NCI-H2081 (cell line): ENCODE measurements at regions not wholly inside any gene's neighbourhood (a gene's known extent, or its start where the extent isn't known, plus 50 kb on each side); places are given as distances from the start of the nearest gene placed in this dataset.
A peak's percentile ranks its signal among the peaks of the same experiment; 100 is the strongest.

Experiments
- DNase-seq, 2 experiments: peaks; one replicate each; lab custom pipeline; 2025; lab: John Stamatoyannopoulos, UW

DNA sequence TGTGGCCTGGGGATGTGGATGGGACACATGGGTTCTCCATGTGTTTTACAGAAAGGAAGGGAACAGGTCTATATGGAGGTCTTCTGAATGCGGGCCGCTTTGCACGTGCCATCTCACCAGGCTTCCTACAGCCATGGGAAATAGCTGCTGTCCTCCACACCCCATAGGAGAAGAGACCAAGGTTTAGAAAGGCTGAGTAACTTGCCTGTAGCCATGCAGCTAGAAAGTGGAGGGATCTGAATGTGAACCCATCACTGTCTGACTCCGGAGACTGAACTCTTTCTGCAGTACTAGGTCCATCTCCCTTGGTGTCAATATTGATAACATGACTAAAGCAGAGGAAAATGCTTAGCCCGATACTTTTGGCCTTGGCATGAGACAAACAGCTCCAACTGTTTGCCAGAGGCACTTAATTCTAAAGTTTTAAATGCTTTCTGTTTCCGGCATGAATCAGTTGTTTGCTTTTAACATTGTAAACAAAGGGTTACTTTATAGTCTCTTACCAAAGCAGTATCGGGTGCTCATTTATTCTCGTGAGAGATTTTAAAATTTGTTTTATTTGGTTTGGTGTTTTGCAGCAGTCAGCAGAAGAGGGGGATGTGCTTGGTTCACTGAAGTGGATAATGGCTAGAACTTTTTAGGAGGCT, 64.8 kb upstream of the LOXL4 start:
- DNase-seq, result no peak

DNA sequence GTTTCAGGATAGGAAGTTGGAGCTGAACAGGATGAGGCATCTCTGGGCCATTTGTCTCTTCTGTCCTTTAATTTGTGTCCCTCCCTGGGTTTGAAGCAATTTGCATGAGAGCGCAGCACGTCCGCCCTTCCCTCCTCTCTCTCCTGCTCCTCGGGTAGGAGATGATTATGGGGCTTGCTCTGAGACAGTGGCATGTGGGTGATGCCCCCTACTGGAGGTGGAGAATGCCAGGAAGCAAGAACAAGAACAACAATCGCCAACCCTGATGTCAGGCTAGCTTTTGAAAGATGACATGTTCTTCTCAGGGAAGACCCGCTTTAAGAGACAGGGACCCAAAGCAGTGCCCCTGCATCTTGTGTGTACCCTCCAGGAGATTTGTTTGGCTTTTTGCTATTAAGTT, 63.9 kb upstream of the LOXL4 start:
- DNase-seq, result no peak

GRCh38 chr10:98330987-98331386, 63.0 kb upstream of the LOXL4 start:
- no peak for DNase-seq

DNA sequence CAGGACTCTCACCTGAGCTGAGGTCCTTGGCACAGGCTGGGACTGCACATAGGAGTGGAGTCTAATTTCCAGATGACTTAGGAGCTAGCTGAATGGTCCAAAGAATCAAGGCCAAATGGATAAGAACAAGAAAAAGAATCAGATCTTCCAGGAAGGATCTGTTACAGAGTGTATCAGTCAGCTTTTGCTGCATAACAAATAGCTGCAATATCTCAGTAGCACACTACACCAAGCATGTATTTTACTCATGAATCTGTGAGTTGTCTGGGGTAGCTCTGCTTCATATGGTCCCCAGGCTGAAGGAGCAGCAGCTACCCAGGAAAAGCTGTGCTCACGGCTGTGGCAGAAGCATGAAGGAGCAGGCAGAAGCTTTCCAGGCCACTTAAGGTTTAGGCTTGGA, 60.6 kb upstream of the LOXL4 start:
- no peak for DNase-seq

GRCh38 chr10:98328163-98328562, 60.2 kb upstream of the LOXL4 start:
- no peak for DNase-seq

GRCh38 chr10:98326621-98327027, 58.6 kb upstream of the LOXL4 start:
- DNase-seq, result peak; percentile 22 to 34

DNA sequence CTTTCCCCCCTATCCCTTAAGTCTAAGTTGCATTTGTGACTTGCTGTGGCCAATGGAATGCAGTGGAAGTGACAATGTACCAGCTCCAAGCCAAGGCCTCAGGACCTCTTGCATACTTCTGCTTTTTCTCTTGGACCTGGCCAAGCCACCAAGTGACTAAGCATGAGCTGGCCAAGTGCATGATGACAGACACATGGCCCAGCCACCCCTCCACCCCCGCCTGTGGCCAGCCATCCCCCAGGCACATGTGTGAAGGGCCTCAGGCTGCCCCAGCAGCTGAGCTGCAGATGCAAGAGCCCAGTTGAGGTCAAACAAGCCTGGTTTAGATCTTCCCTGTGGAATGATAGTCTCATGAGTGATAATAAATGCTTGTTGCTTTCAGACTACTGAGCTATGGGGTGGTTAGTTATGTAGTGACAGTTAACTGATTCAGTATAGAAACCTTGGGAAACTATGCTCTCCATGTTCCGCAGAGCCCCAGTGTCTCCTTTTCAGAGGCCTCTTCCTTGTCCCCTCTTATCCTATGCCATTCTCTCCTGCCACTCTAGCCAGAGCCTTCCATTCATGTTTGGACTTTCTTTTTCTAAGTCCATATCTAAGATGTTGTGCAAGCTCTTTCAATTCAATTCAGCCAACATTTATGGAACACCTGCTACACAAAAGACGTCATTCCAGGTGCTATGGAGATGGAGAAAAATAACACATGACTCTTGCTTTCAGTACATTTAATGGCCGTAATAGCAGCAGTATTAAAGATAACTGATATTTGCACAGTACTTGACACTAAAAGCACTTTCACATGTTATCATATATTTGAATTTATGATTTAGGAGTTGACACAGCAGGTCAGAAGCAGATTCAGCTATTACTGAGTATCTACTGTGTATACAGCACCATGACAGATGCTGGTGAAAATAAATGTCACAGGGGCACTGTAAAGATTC, 55.5 kb upstream of the LOXL4 start:
- DNase-seq, result peak in 1 of 2 experiments; percentile 52

DNA sequence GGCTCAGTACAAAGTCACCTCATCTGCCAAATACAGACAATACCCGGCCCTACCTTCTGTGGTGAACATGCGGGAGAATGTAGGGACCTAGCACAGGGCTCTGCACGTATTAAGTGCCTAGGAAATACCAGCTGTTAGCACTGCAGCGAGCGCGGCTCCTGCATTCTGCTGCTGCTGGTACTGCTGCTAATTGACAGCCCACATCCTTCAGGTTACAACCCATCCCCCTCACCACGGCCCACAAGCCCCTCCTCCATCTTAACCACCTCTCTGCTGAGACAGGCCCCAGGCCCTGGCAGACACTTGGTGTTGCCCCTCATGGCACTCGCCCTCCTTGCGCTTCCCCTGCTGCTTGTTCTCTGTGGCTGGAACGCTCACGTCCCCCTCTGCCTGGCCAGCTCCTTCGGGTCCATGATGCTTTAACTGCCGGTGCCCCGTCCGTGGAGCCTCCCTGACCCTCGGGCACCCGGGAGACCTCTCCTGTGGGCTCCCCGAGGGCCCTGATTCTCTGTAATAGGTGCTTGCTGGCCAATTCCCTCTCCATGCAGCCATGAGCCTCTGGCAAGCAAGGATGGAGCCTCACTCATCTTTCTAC, 53.3 kb upstream of the LOXL4 start:
- DNase-seq, result no peak

DNA sequence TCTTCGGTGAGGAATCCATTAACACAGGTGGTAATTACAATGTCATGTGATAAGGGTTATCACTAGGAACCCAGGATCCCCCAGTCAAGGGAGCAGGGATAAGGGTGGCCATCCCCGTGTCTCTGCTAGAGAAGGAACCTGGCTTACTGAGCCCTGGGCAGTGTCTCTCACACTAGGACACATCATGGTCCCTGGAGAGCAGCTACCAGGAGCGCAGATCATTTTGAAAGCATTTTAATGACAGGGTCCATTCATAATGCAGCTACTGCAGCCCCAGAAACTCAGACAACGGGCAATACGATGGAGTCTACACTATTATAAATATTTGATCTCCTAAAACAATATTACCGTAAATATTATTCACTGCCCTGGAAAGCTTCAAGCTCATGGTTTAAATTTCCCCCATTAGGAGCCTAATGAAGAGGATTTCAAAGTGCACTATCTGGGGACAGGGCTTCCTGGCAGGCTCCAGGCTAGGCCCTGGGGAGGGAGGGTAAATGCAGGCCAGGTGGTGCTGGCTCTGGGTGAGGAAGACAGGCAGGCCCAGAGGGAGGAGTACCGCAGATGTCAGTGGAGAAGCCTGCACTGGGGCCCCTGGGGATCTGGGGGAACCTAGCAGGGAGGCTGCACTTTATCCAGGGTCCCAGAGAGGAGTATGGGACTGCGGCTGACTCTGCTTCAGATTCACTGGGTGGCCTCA, 52.6 kb upstream of the LOXL4 start:
- no peak for DNase-seq

DNA sequence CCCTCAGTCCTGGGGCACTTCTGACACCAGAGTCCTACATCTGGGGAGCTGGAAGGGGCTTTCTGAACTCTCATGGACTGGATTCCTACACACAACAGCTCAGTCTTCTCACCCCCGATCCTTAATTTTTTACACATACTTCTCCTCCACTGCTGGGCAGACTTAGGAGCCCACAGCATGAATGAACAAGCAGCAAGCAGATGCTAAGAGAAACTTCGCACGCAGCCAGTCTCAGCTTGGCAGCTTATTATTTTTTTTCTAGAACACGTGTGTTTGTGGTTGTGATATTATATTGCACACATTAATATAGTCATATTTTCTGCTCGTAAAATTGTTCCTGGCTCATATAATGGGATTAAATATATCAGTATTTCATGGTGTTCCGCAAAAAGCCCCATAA, 50.9 kb upstream of the LOXL4 start:
- no peak for DNase-seq
